GM12891 (cell line): ENCODE measurements at regions not wholly inside any gene's neighbourhood (a gene's known extent, or its start where the extent isn't known, plus 50 kb on each side); places are given as distances from the start of the nearest gene placed in this dataset.

Experiments used
- PAX5 ChIP-seq: IDR thresholded peaks from 2 replicates; pipeline ENCODE4 v1.6.1; 2011; ENCODE audit warnings: low read length, moderate library complexity, mild to moderate bottlenecking; ENCODE audit not compliant: insufficient read depth, severe bottlenecking
- POLR2A ChIP-seq: IDR thresholded peaks from 2 replicates; pipeline ENCODE4 v1.6.1; 2011; ENCODE audit warnings: low read depth, low read length, control low read depth
- POLR2AphosphoS5 ChIP-seq: IDR thresholded peaks from 2 replicates; pipeline ENCODE4 v1.6.1; 2011; ENCODE audit warnings: low read depth, low read length, control low read depth
- SPI1 ChIP-seq: IDR thresholded peaks from 2 replicates; pipeline ENCODE4 v1.6.1; 2011; ENCODE audit warnings: low read depth, low read length, control low read depth
- TAF1 ChIP-seq: IDR thresholded peaks from 2 replicates; pipeline ENCODE4 v1.6.1; 2011; ENCODE audit warnings: low read depth, low read length, control low read depth

DNA sequence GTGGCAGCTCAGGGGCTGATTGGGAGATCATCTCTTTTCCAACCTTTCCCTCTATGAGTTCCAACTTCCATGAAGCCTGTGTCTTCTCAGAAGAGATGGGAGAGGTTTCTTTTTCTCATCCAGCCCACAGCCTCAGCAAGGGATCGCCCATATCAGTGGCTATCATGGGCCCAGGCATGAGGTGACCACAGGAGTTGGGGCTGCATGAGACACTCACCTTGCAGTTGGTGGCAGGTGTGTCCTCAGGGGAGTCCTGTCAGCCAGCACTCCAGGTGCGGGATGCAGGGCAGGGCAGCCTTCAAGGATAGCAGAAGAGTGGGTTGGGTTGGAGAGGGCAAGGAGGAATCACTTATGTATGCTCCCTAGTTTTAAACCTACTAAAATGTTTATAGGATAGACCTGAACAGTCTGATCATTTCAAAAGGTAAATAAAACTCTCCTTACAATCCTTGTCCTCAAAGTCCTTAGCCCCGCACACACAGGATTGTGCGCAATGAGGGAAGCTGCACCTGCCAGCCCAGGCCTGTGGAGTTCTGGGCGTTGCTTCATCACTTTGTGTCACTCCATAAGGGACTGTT lies 811.1 kb downstream of the KCNJ18 start:
- TF ChIP-seq POLR2A (no peak), POLR2AphosphoS5 (no peak), TAF1 (no peak), SPI1 (no peak), PAX5 (no peak)
